NCI-H82 treated with DMSO at 0.1 percent for 48 hours (cell line): ENCODE measurements at regions not wholly inside any gene's neighbourhood (a gene's known extent, or its start where the extent isn't known, plus 50 kb on each side); places are given as distances from the start of the nearest gene placed in this dataset.
A peak's percentile ranks its signal among the peaks of the same experiment; 100 is the strongest.

Source experiments
- DNase-seq: peaks from one replicate; lab custom pipeline; 2025; ENCODE audit not compliant: unreplicated experiment; lab: John Stamatoyannopoulos, UW

DNA sequence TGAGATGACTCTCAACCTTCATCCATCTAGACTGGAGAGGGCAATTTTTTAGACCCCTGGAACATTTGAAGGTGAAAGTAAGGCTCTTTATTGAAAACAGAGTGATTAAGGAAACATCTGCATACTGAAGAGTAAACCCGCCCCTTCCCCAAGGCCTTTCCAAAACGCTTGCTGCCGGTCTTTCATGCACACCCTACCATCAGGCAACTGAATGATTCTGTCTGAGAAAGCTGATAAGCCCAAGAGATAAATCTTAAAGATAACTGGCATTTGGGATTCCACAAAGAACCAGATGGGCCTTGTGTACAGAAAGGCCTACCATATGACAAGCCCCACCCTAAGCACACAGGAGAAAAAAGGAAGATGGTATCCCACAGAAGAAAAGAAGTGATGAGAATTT, 54.4 kb upstream of the PIK3R1 start:
- peak; percentile 61 for DNase-seq

DNA sequence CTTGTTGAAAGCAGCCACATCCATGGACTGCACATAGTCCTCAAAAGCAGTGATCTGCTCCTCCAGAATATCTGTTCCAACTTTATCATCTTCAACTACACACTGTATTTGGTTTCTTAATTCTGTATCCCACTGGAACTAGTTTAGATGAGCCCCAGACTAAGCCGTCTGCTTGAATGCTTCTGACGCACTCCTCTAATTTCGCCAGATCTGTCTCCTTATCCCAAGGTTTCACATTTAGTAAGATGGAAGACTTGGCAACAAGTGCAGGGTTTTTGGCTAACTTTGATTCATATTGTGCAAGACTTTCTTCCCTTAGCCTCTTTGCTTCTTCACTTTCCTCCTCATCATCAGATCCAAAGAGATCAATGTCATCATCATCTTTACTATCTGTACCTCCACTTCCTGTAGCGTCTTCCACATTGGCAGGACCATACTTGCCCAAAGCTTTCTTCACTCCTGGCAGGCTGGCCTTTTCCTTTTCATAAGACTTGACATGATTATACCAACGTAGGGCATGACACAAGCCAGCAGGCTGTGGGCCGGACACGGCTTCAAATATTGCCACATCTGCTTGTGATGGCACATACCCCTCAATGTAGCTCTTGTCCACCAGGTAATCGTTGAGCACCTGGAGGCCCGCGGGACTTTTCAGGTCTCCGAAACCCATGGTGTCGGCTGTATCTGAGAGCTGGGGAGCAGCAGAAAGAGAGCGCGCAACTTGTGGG, 56.2 kb upstream of the PIK3R1 start:
- DNase-seq: no peak

GRCh38 chr5:68155940-68156339, 59.6 kb upstream of the PIK3R1 start:
- DNase-seq: no peak

- no peak for DNase-seq
These were observed 61.3 kb upstream of the PIK3R1 start for GRCh38 chr5:68154119-68154857.

- no peak for DNase-seq
These were observed 63.7 kb upstream of the PIK3R1 start for GRCh38 chr5:68151812-68152211.

GRCh38 chr5:68149189-68149588, 66.4 kb upstream of the PIK3R1 start:
- DNase-seq: no peak

- DNase-seq: no peak
These were observed 67.5 kb upstream of the PIK3R1 start for GRCh38 chr5:68148096-68148495.

DNA sequence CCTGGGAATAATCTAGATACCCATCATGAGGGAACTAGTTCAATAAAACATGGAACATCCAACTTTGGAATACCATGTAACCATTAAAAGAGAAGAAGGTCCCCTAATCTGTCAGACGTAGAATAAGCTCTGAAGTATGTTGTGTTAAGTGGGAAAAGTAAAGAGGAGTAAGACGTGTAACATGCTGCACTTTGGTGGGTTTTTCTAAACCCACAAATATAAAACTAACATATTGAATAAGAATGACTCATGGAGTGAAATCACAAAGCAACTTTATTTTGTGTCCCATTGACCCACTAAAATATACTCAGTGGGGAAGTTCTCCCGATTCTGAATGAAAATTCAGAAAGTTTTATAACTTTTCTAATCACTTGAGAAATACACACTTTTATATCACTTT, 67.9 kb upstream of the PIK3R1 start:
- no peak for DNase-seq

DNA sequence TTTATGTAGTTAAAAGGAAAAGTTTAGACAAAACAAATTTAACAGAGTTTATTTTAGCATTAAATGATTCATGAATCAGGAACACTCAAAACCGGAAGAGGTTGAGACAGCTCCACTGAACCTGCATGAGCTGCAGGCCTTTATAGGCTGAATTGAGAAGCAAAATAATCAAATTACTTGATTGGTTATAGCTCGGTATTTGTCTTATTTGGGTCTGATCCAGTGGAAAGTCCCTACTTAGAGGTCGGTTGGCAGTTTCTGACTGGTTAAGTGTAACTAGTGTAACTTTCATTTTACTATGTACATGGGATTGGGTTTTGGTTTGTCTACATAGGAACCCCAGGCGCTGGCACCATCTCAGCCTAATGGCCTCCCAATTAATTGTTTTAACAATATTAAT, 74.1 kb upstream of the PIK3R1 start:
- no peak for DNase-seq

GRCh38 chr5:68140763-68141162, 74.8 kb upstream of the PIK3R1 start:
- DNase-seq: no peak

GRCh38 chr5:68139611-68140441, 75.7 kb upstream of the PIK3R1 start:
- no peak for DNase-seq

- DNase-seq: no peak
These were observed 77.9 kb upstream of the PIK3R1 start for GRCh38 chr5:68137511-68138140.

DNA sequence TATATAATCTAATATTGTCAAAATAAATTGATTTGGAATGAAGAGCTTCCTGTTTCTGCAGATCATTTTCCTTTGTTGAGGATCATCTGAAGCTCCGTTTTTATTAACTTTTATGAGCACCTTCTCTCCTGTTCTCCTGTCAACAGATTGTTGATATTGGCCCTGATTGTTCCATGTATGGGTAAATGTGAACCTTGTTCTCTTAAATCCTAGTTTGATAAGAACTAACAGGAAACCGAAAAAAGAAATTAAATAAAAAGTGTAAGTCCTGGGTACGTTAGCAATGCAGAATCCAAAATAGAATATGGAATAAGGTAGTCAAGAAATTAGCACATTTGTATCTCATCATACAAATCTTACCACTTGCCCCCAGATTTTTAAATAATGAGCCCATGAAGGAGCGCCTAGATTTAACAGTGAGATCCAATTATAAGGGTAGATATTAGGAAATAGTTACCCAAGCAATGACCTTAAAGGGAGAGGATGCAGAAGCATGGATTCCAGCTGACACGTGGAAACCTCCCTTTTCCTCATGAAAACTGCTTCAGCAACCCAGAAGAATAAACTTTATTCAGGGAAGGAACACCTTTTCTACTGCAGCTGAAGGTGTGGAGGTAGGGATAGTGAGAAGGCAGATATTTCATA, 80.8 kb upstream of the PIK3R1 start:
- no peak for DNase-seq

GRCh38 chr5:68134033-68134668, 81.4 kb upstream of the PIK3R1 start:
- DNase-seq: no peak

GRCh38 chr5:68130253-68130652, 85.3 kb upstream of the PIK3R1 start:
- DNase-seq: no peak

DNA sequence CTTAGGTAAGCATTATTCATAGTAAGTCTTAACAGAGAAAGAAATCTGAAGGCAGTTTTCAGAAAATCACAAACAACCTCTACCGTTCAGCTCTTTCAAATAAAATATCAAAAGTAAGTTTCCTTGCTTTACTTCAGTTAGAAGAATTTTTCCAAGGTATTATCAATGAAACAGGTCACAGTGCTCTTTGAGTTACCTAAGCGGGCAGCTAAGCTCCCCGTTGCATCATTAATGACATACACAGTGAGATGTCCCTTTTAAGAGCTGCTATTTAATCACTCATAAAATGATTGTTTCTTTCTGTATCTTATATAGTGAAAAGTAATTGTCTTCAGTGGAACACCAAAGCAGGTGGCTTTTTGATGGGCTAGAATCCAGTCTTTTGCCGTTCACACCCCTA, 86.2 kb upstream of the PIK3R1 start:
- DNase-seq: no peak

GRCh38 chr5:68126886-68127285, 88.7 kb upstream of the PIK3R1 start:
- no peak for DNase-seq

GRCh38 chr5:68122439-68123328, 92.9 kb upstream of the PIK3R1 start:
- no peak for DNase-seq

GRCh38 chr5:68116868-68117411, 98.6 kb upstream of the PIK3R1 start:
- DNase-seq: no peak
